ENCODE measurements at regions not wholly inside any gene's neighbourhood (a gene's known extent, or its start where the extent isn't known, plus 50 kb on each side); places are given as distances from the start of the nearest gene placed in this dataset.

DNA sequence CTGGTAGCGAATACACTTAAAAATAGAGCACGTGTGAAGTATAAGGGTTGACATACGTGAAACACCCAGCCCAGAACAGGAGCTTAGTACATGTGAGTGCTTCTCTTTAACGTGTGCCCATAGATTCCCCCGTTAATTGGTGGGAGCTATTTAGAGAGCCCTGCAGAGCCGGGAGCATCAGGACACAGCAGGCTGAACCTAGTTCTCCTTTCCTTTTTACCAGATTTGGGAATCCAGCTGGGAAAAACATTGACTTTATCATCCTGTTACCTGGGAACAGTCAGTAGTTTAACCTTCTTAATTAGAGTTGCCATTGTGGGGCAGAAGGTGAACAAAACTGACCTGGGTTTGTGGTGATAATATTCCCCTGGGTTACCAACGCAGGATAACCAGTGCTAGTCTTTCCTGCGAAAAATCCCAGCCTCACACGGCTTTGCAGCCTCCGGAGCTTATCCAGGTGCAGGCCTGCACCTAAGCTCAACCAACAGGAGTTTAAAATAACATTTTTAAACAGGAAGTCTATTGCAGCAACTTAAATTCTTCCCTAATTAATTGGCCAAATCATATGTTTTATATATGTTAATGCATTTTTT is 78.1 kb upstream of the SPTBN1 start:
- CTCF ChIA-PET, result interaction anchor here (0.7 kb wide), 1 partner anchor 41 kb away, joined by 3 read pairs; no protein-coding TSS in a partner anchor
- POLR2A ChIA-PET, result no interaction called here
- no peak for DNase-seq (ENCODE audit: low read depth)
- TF ChIP-seq, protein P1, sequence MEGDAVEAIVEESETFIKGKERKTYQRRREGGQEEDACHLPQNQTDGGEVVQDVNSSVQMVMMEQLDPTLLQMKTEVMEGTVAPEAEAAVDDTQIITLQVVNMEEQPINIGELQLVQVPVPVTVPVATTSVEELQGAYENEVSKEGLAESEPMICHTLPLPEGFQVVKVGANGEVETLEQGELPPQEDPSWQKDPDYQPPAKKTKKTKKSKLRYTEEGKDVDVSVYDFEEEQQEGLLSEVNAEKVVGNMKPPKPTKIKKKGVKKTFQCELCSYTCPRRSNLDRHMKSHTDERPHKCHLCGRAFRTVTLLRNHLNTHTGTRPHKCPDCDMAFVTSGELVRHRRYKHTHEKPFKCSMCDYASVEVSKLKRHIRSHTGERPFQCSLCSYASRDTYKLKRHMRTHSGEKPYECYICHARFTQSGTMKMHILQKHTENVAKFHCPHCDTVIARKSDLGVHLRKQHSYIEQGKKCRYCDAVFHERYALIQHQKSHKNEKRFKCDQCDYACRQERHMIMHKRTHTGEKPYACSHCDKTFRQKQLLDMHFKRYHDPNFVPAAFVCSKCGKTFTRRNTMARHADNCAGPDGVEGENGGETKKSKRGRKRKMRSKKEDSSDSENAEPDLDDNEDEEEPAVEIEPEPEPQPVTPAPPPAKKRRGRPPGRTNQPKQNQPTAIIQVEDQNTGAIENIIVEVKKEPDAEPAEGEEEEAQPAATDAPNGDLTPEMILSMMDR (IDR thresholded peaks at IDR 0.05; ENCODE audit: insufficient read depth, low read depth, low read length), result no peak
- Histone ChIP-seq H3K4me3 (ENCODE audit: low read depth, low read length) (no peak overlapping the region), H3K36me3 (ENCODE audit: control insufficient read depth, insufficient read depth, low read length) (no peaks in the 10 kb centered on the region), H3K27me3 (ENCODE audit: control insufficient read depth, insufficient read depth, low read length) (peaks cover 5% of the 10 kb centered on the region; the same call in 1 of the 2 replicates)

DNA sequence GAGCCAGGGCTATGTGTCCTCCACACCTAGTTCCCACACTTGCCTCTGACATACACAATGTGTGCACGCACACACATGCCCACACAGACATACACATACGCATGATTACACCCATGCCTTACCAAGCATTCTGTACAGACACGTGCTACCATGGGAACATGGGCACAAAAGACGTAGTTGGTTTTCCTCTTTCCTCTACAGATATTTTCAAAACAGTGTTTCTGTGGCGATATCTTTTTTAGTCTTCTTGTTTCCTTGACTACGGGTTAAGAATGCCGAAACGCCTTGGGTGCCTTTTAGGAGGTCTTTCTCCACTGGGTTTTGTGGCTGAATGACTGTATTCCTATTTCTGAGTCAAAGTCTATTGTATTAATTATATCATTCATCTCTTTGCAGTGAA is 75.5 kb upstream of the SPTBN1 start:
- DNase-seq (ENCODE audit: low read depth), result no peak
- Histone ChIP-seq H3K4me3 (ENCODE audit: low read depth, low read length) (no peak overlapping the region), H3K27me3 (ENCODE audit: control insufficient read depth, insufficient read depth, low read length) (peaks cover 3% of the 10 kb centered on the region; the same call in 1 of the 2 replicates), H3K36me3 (ENCODE audit: control insufficient read depth, insufficient read depth, low read length) (no peaks in the 10 kb centered on the region)
- ChIA-PET CTCF (no interaction called here), POLR2A (no interaction called here)
- TF ChIP-seq, protein P1 (IDR thresholded peaks at IDR 0.05; ENCODE audit: insufficient read depth, low read depth, low read length), result no peak

DNA sequence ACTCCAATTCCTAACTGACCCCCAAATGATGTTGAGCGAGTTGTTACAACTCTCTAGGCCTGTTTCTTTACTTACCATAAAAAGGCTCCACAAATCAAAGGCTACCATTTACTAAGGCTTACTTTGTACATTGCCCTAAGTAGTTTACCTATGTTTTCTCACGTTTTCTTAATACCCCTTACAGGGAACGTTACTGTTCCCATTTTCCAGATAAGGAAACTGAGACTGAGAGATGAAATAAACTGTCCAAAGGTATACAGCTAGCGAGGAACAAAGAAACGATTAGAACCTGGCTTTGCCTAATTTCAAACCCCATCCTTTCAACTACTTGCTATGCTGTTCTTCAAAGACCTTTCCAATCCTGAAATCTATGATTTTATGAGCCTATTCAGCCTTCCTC is 74.8 kb upstream of the SPTBN1 start:
- H3K4me3 ChIP-seq (ENCODE audit: low read depth, low read length), result no peak overlapping the region
- H3K27me3 ChIP-seq (ENCODE audit: control insufficient read depth, insufficient read depth, low read length), result peaks cover 3% of the 10 kb centered on the region; the same call in 1 of the 2 replicates
- DNase-seq (ENCODE audit: low read depth), result no peak
- TF ChIP-seq, protein P1 (IDR thresholded peaks at IDR 0.05; ENCODE audit: insufficient read depth, low read depth, low read length), result no peak
- ChIA-PET CTCF (interaction anchor here (1.1 kb wide), 1 partner anchor 10 kb away, joined by 5 read pairs; no protein-coding TSS in a partner anchor), POLR2A (no interaction called here)
- no peaks in the 10 kb centered on the region for H3K36me3 ChIP-seq (ENCODE audit: control insufficient read depth, insufficient read depth, low read length)

DNA sequence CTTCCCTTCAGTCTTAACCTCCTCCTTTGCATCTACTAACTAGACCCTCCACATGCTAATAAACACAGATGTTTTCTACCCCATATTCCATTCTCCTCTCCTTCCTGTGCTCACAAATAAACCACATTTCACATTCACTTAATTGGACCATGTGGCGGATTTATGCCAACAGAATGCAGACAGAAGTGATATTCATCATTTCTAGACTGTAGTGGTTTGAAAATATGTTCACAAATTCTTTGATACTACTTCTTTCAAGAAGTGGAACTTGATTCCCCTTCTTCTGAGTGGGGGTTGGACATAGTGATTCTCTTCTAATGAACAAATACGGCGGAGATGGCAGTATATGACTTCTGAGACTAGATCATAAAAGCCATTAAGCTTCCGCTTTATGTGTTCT is 73.5 kb upstream of the SPTBN1 start:
- ChIA-PET POLR2A (no interaction called here), CTCF (interaction anchor here (1.1 kb wide), 1 partner anchor 11 kb away, joined by 5 read pairs; no protein-coding TSS in a partner anchor)
- no peak overlapping the region for H3K4me3 ChIP-seq (ENCODE audit: low read depth, low read length)
- peaks cover 3% of the 10 kb centered on the region; the same call in 1 of the 2 replicates for H3K27me3 ChIP-seq (ENCODE audit: control insufficient read depth, insufficient read depth, low read length)
- no peak for DNase-seq (ENCODE audit: low read depth)
- no peaks in the 10 kb centered on the region for H3K36me3 ChIP-seq (ENCODE audit: control insufficient read depth, insufficient read depth, low read length)
- TF ChIP-seq, protein P1 (IDR thresholded peaks at IDR 0.05; ENCODE audit: insufficient read depth, low read depth, low read length), result no peak

DNA sequence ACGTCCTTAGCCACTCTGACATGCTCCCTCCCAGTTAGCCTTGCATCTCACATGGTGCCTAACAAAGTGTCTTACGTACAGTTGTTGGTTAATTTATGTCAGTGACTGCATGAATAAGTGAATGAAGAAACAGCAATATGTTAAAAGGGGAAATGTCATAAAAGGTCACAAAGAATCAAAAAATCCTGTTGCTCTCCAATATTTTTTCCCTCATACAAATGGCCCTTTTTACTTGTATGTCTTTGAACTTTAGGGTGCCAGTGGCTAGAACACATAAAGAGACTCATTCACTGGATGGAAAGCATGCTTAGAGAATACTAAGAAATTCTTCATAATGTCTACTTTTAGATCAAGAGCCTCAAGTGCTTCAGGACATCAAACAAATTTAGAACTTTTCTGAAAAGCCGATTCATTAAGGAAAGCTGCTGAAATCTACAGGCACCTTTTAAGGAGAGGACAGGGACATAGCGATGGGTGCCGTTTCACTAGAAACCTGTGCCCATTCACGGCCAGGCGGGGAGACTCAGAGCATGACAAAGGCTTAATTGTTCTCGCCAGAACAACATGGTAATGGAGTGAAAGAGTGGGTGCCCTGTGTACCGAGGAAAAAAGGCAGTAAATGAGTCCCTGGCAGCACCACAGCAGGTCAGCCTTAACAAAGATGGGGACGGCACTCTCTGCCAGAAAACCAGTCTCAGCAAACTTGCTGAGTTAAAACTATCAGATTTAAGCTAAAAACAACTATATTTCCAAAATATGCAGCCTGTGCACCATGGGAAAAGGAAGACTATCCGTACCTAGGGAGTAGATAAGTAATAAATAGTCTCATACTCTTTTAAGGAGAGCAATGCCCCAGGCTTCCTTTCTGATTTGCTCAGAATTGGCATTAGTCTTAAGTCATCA is 71.6 kb upstream of the SPTBN1 start:
- DNase-seq (ENCODE audit: low read depth), result no peak
- TF ChIP-seq, protein P1 (IDR thresholded peaks at IDR 0.05; ENCODE audit: insufficient read depth, low read depth, low read length), result no peak
- Histone ChIP-seq H3K4me3 (ENCODE audit: low read depth, low read length) (no peak overlapping the region), H3K36me3 (ENCODE audit: control insufficient read depth, insufficient read depth, low read length) (no peaks in the 10 kb centered on the region), H3K27me3 (ENCODE audit: control insufficient read depth, insufficient read depth, low read length) (no peaks in the 10 kb centered on the region)
- ChIA-PET POLR2A (no interaction called here), CTCF (interaction anchor here (0.7 kb wide), 2 partner anchors 8 to 31 kb away, joined by 4 read pairs; no protein-coding TSS in a partner anchor)
